Esophagus mucosa (tissue), 1 donor: ENCODE measurements at regions not wholly inside any gene's neighbourhood (a gene's known extent, or its start where the extent isn't known, plus 50 kb on each side); places are given as distances from the start of the nearest gene placed in this dataset.
"Not testable (repeated sequence)": the region's sequence is repeated elsewhere in the genome, so short reads cannot be mapped to it uniquely, and the experiment has no call there.

Experiments
- ATAC-seq: fragments of 200-7000 bp; cut with Tn5 transposase; one replicate; pipeline ENCODE4 v1.9.1; 2020
- donor health status: DM: yes; HTN: yes; CAD: no.

DNA sequence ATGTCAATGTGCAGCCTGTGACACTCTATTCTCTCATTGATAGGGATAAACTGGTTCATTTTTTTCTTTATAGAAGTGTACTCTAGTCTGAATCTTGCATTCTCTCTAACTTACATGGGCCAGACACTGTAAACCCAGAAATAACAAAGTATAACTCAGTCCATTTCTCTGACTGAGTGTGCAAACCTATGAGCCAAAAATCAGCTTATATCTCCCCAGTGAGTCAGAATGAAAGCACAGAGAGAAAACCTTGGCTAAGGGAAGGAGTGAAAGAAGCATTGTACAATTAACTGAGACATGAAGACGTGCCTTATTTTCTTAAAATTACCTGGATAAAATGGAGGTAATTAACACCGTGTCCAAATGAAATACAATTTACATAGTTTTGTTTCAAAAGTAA lies 436.9 kb upstream of the IMPG1 start:
- ATAC-seq: no peak

- ATAC-seq: no peak
Observed at GRCh38 chr6:76506808-76507207, 434.3 kb upstream of the IMPG1 start.

GRCh38 chr6:76495909-76496308 lies 423.4 kb upstream of the IMPG1 start:
- no peak for ATAC-seq

GRCh38 chr6:76491376-76491775 lies 418.9 kb upstream of the IMPG1 start:
- ATAC-seq: not testable (repeated sequence)

GRCh38 chr6:76490456-76490855 lies 418.0 kb upstream of the IMPG1 start:
- ATAC-seq: no peak

DNA sequence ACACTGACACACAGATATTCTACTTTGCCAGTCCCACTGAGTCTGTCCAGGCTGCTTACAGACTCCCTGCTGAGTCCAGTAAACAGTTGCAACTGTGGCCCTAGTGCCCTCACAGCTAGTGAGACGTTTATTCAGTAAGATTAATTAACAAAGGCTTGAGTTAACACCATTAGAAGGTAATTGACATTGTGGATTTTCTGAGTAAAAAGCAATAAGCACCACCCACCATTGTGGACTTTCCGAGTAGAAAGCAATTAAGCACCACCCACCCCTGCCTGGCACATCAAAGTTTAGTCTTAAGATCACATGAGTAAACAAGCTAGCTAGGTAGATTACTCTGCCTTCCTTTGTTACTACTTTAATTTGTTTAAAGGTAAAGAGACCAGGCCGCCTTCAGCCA lies 408.6 kb upstream of the IMPG1 start:
- ATAC-seq: no peak

DNA sequence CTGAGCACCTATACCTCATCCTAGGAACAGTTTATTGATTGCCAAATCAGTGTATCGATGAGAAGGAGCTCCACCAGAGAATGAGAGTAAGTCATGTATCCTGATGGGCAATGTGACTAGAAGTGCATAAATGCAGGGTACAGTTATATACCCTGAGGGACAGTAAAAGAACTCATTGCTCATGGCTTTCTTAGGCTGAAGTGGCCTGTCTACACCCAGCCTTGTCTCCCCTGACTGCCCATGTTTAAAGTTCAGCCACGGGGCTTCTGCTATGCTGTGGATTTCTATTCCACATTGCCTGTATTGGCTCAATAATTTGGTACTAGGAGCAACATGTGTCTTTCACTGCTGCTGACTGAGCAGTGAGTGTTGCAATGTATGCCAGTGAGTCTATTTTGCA lies 400.4 kb upstream of the IMPG1 start:
- ATAC-seq: no peak

DNA sequence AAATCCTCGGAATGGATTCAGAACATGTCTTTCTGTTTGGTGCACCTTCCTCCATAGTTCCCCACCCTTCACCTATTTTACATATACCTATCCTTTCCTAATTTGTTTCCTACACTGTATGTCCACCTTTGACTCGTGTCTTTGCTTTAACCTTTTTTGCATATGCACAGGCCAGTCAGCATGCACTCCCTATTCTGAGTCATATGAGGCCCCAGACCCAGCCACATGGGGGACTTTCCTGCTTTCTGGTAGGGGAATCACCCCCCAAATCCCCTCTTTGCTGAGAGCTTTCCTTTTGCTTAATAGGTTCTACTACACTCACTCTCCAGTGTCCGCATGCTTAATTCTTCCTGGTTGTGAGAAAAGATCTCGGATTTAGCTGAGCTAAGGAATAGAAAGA lies 393.8 kb upstream of the IMPG1 start:
- ATAC-seq: no peak

DNA sequence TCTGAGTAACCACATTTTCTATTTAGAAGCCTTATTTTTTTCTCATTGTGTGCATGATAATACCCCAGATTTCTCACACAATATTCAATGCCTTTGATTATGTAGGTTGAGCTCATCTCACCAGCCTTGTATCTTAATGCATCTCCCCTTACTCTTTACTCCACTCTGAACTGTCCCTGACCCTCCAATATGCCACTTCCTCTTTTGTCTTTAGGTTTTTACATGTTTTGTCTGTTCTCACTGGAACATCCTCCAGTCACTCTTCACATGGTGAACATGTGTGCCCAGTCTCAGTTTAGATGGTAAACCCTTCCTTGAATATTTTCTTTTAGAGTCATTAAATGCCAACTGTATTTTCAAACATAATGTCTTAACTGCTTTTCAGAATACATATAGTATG lies 392.9 kb upstream of the IMPG1 start:
- ATAC-seq: no peak

GRCh38 chr6:76453270-76453669 lies 380.8 kb upstream of the IMPG1 start:
- no peak for ATAC-seq

- ATAC-seq: no peak
Observed at GRCh38 chr6:76451926-76452709, 379.7 kb upstream of the IMPG1 start.

- ATAC-seq: no peak
Observed at GRCh38 chr6:76448109-76448508, 375.6 kb upstream of the IMPG1 start.

DNA sequence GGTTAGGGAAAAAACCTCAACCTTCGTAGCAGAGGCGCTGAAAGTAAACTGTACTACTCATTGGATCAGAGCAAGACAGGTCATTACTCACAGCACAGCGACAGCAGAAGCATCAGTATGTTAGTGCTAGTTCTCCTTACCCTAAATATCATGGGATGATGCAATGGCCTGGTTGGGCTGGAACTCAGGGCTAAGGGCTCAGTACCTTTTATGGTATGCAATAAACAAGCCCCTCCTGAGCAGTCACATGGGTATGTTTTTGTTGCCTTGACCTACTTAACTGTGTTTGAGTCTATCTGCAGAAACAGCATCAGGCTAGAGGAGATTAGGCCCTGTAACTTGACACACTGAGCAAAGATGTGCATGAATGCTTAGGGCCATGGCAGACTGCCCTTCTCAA lies 369.4 kb upstream of the IMPG1 start:
- no peak for ATAC-seq

GRCh38 chr6:76439811-76440210 lies 367.3 kb upstream of the IMPG1 start:
- ATAC-seq: no peak

- no peak for ATAC-seq
Observed at GRCh38 chr6:76438768-76439167, 366.3 kb upstream of the IMPG1 start.

GRCh38 chr6:76435174-76435573 lies 362.7 kb upstream of the IMPG1 start:
- no peak for ATAC-seq

DNA sequence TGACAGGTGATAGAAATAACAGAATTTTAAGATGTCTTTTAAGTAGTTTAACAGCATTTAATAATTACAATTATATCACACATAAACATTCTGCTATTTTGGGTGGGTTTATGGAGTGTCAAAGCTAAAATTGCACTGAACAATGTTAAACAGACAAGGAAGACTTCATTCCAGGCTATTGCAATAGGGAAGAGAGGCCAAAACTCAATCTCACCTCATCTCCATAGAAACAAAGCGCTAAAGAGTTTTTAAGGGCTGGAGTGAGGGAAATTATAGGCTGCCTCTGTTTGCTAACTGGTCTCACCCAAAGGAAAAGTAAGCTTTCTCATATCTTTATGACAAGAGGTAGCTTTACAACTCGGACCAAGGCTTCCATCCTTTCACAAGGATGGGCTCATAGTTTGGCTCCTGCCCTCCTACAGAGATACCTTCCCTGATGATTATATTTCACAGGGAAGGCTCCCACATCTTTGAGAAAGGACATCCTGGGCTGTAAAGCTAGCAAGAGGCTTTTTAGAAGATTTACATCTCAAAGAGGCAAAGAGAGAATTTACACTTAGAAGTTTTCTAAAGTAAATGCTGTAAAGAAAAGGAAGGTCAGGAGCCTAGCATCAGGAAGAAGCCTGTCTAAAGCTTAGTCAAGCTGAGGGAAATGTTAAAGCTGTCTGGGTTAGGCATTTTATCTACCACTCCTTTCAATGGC lies 350.2 kb upstream of the IMPG1 start:
- no peak for ATAC-seq

GRCh38 chr6:76420094-76420493 lies 347.6 kb upstream of the IMPG1 start:
- no peak for ATAC-seq

DNA sequence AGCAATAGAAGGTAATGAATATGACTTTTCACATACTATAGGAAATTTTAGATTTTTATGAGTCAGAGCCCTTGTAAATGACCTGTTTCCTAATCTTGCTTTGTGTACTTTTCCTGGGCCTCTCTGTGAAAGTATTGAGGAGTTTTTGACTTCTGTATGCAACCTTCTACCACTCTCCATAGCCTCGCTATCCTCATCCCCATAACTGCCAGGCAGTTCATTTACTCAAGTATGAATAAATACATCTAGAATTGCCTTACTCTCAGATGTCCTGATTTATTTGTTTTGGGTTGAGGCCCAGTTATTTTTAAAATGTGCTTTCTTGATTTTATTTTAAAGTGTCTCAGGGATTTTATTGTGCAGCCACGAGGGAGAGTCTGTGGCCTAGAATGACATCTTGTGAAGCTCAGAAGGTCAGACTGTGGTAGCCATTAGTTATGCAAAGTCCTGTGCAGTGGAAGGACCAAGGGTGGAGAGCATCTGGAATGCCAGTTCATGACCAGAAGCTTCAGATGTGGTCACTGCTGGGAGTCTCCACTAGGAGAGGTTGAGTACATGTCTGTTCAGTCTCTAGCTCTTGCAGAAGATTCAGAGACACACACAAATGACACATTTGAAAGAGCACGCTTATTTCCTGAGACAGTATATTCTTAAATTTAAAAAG lies 346.2 kb upstream of the IMPG1 start:
- no peak for ATAC-seq

GRCh38 chr6:76416821-76417605 lies 344.6 kb upstream of the IMPG1 start:
- ATAC-seq: no peak

DNA sequence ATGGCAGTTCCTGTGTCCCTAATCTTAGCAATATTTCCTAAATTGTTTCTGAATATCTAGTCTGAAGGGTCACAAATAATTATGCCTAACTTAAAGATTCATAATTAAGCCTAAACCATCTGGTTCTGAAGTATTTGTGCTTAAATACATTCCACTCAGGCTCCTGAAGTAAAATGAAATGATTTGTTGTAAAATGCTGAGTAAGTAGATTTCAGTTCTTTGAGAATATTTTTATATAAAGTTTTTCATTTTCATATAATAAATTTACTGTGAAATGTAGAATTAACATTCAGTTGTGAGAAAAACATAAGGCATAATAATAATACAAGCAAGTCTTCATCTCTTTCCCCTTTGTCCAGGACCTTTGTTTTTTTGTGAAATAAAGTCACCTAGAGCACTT lies 330.6 kb upstream of the IMPG1 start:
- no peak for ATAC-seq

DNA sequence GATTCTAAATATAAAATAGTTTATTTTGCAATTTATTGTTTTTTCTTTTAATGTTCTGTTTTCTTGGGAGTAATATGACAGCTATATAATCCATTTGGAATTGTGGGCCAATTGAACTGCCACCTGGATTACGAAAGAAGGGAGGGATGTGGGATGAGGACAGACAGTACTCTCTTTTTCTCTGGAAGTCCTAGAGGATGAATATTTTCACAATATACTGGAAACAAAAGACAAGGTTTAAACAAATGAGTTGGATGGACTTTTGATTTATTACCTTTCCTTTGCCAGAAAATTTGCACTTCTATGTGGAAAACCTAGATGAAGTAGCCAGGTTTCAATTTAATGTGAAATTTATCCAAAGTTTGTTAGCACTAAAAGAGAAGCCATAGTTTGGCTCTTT lies 325.5 kb upstream of the IMPG1 start:
- ATAC-seq: no peak

DNA sequence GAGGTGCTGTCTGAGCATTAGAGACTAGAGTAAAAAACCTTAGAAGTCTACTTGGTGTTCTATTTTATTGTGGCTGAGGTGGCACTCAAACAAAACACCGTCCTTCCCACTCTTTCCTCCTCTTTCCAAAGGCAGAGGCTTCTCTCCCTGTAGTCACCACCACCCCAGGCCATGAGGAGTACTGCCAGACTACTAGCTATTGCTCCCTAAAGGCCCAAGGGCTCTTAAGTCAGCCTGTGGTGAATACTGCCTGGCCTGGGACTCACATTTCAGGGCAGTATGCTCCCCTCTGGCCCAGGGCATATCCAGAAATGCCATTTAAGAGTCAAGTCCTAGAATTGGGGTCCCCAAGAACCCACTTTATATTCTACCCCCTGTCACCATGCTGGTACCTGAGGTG lies 309.7 kb upstream of the IMPG1 start:
- ATAC-seq: no peak
